HL-60 (cell line): ENCODE measurements at regions not wholly inside any gene's neighbourhood (a gene's known extent, or its start where the extent isn't known, plus 50 kb on each side); places are given as distances from the start of the nearest gene placed in this dataset.
"Not testable (repeated sequence)": the region's sequence is repeated elsewhere in the genome, so short reads cannot be mapped to it uniquely, and the experiment has no call there.

Experiments used
- DNase-seq, 2 experiments: peaks; one replicate each; pipeline ENCODE4 v3.0.0-alpha.2; 2010 to 2020; ENCODE audit warnings: low read depth in 1 of 2, low spot score in 1 of 2
- H3K27ac ChIP-seq: fragments of 250-450 bp; sonication (Bioruptor Pico); replicated peaks from 2 replicates; pipeline ENCODE4 v1.5.1; 2020; ENCODE audit warnings: mild to moderate bottlenecking, moderate library complexity
- H3K27me3 ChIP-seq: fragments of 250-450 bp; sonication (Bioruptor Pico); 2 replicates; pipeline ENCODE4 v1.5.1; 2021; ENCODE audit warnings: mild to moderate bottlenecking, moderate library complexity; ENCODE audit not compliant: insufficient read depth, poor library complexity, severe bottlenecking
- H3K4me3 ChIP-seq: replicated peaks from 2 replicates; pipeline ENCODE4 v1.5.1; 2011; ENCODE audit warnings: mild to moderate bottlenecking, control low read depth, low read length; ENCODE audit not compliant: insufficient read depth

DNA sequence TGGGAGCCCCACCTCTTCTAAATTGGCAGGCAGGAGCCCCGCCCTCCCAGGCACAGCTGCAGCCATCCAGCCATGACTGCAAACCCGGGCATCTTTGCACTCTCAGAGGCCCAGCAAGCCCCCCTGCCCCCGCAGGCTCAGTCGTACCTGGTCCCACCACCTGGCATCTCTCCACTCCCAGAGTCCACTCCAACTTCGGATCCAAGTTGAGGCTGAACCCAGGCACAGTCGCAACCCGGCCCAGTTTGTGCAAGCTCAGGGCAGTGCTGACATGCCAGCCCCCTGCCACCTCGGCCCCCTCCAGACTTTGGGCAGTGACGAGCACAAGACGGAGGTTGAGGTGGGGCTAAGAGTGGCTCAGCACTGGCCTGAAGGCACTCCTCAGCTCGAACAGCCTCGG is 632.4 kb downstream of the CWH43 start:
- not testable (repeated sequence) for H3K27me3 ChIP-seq, H3K27ac ChIP-seq, DNase-seq, H3K4me3 ChIP-seq

DNA sequence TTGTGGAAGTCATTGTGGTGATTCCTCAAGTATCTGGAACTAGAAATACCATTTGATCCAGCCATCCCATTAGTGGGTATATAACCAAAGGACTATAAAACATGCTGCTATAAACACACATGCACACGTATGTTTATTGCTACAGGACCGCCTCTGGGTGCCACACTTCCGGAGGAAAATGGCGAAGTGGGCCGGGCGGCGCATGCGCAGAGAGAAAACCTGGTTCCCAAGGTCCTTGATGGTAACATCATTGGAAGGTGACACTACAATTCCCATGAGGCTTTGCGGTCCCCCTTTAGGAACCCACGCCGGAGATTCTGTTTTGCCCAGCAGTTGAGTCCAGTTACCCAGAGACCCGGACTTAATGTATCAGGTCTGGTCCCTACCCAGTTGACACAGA is 640.4 kb downstream of the CWH43 start:
- H3K4me3 ChIP-seq, H3K27ac ChIP-seq, H3K27me3 ChIP-seq, DNase-seq: not testable (repeated sequence)
